ENCODE measurements at regions not wholly inside any gene's neighbourhood (a gene's known extent, or its start where the extent isn't known, plus 50 kb on each side); places are given as distances from the start of the nearest gene placed in this dataset.

DNA sequence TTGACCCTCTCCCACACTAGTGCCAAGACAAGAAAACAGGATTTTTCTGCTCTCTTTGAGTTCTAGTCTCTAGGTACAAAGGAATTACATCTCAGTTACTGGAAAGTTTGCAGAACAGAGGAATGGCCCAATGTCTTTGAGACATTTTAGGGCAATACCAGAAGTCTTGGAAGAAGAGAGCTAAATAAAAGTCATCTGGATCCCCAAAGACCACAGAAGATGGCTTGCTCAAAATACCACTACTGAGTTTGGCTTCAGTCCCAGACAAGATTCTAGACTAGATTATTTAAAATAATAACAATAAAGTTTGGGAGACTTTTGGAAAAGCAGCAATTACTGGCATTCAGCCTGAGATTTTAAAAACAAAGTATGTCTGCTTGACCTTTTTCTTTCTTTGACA is 61.9 kb upstream of the HK2 start:
- no peak for TF ChIP-seq YY1 (IDR thresholded peaks at IDR 0.05; ENCODE audit: insufficient read depth, insufficient read length)
- no peak for TF ChIP-seq SUZ12 (IDR thresholded peaks at IDR 0.05; ENCODE audit: extremely low read depth, insufficient read depth, insufficient read length)
- no peak for TF ChIP-seq ZNF274 (IDR thresholded peaks at IDR 0.05; ENCODE audit: low read depth, low read length)
